Endothelial cell (in vitro differentiated cells): ENCODE measurements at regions not wholly inside any gene's neighbourhood (a gene's known extent, or its start where the extent isn't known, plus 50 kb on each side); places are given as distances from the start of the nearest gene placed in this dataset.

ENCODE experiments used
- DNase-seq: peaks from one replicate; pipeline ENCODE4 v3.0.0; 2021; ENCODE audit warnings: low spot score
- H3K27ac Mint-ChIP-seq: one replicate; pipeline ENCODE4 v1.8.0; 2021; ENCODE audit warnings: mixed read lengths, inconsistent platforms; ENCODE audit not compliant: unreplicated experiment
- H3K27me3 Mint-ChIP-seq: one replicate; pipeline ENCODE4 v1.8.0; 2021; ENCODE audit warnings: mild to moderate bottlenecking, moderate library complexity, mixed read lengths, inconsistent platforms; ENCODE audit not compliant: unreplicated experiment
- H3K36me3 Mint-ChIP-seq: one replicate; pipeline ENCODE4 v1.8.0; 2021; ENCODE audit warnings: mild to moderate bottlenecking, low read depth, mixed read lengths, inconsistent platforms; ENCODE audit not compliant: unreplicated experiment
- H3K4me1 Mint-ChIP-seq: one replicate; pipeline ENCODE4 v1.8.0; 2021; ENCODE audit warnings: mild to moderate bottlenecking, mixed read lengths, inconsistent platforms; ENCODE audit not compliant: unreplicated experiment
- H3K4me3 Mint-ChIP-seq: one replicate; pipeline ENCODE4 v1.8.0; 2021; ENCODE audit warnings: mild to moderate bottlenecking, mixed read lengths, inconsistent platforms; ENCODE audit not compliant: unreplicated experiment
- H3K9me3 Mint-ChIP-seq: one replicate; pipeline ENCODE4 v1.8.0; 2021; ENCODE audit warnings: mixed read lengths, inconsistent platforms; ENCODE audit not compliant: unreplicated experiment
- TF ChIP-seq, protein P1 (sequence below): fragments of 200-600 bp; sonication (generic); IDR thresholded peaks from one replicate; pipeline ENCODE4 v1.5.0; 2021; ENCODE audit warnings: antibody characterized with exemption; ENCODE audit not compliant: unreplicated experiment

DNA sequence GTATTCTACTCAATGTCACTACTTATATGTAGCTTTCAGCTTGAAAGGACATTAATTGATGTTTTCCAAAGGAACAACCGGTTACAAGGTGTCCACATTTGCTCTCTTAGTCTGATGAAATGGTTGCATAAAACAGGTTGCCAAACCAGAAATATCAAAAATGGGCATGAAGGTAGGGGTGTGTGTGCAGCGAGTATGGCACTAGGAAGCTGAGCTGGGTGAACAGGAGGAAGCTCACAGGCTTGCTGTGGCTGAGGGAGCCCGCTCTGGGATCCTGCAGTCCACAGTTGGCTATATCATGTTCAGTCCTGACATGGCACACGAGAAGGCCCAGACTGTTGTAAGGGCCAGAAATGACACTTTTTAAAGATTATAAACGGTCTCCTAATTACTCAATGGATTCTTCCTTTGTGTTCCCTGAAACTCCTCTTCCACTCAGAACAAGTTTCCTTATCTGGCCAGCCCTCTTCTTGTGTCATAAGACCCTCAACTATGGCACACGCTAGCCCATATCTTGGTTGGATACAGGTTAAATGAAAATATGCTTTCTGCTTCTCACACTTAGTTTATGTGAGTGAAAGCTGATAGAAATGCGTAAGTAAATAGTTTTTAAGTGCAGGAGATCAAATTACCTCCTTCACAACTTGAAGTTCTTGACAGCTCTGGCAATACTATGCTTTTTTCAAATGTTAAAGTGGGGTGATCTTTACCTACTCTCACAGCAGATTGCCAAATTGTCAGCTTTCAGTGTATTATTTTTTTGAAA lies 201.5 kb downstream of the LMO4 start:
- Mint-ChIP-seq H3K9me3 (no peaks in the 10 kb centered on the region), H3K4me3 (no peak overlapping the region), H3K27me3 (peaks cover 2% of the 10 kb centered on the region), H3K27ac (no peak overlapping the region), H3K36me3 (no peaks in the 10 kb centered on the region), H3K4me1 (no peaks in the 10 kb centered on the region)
- DNase-seq, result no peak
- TF ChIP-seq, protein P1, sequence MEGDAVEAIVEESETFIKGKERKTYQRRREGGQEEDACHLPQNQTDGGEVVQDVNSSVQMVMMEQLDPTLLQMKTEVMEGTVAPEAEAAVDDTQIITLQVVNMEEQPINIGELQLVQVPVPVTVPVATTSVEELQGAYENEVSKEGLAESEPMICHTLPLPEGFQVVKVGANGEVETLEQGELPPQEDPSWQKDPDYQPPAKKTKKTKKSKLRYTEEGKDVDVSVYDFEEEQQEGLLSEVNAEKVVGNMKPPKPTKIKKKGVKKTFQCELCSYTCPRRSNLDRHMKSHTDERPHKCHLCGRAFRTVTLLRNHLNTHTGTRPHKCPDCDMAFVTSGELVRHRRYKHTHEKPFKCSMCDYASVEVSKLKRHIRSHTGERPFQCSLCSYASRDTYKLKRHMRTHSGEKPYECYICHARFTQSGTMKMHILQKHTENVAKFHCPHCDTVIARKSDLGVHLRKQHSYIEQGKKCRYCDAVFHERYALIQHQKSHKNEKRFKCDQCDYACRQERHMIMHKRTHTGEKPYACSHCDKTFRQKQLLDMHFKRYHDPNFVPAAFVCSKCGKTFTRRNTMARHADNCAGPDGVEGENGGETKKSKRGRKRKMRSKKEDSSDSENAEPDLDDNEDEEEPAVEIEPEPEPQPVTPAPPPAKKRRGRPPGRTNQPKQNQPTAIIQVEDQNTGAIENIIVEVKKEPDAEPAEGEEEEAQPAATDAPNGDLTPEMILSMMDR, result no peak

DNA sequence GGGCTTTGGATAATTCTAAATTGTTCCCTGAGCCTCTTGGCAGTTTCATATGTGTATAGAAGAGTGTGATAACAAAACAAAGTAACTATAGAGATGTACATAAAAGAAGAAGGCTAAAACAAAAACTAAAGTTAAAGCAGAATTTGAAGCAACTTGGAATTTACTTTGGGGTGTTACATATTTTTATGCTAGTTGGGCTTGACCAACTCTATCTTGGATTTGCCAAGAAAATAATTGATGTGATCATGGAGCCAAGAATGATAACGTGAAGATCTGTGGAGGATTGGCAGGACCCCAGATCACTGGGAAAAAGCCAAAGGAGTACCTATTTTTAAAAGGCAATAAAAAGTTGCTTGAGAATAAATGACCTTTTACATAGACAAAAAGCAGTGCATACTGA lies 206.9 kb downstream of the LMO4 start:
- Mint-ChIP-seq H3K27ac (no peak overlapping the region), H3K4me1 (no peaks in the 10 kb centered on the region), H3K36me3 (no peaks in the 10 kb centered on the region), H3K9me3 (no peaks in the 10 kb centered on the region), H3K4me3 (no peak overlapping the region), H3K27me3 (peaks cover 2% of the 10 kb centered on the region)
- TF ChIP-seq, protein P1, result no peak
- no peak for DNase-seq

DNA sequence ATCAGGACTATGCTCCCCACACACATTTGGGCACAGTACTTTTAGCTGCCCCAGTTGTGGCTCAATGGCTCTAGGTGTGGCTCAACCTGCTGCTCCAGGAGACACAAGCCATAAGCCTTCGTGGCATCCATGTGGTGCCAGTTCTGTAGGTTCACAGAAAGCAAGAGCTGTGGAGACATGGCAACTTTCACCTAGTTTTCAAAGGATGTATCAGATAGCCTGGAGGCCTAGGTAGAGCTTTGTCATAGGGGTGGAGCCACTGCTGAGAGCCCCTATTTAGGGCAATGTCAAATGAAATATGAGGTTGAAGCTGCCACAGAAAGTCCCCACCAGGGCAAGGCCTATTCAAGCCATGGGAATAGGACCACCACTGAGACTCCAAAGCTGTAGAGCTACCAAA lies 210.5 kb downstream of the LMO4 start:
- H3K27me3 Mint-ChIP-seq, result peaks cover 2% of the 10 kb centered on the region
- H3K36me3 Mint-ChIP-seq, result no peaks in the 10 kb centered on the region
- H3K9me3 Mint-ChIP-seq, result no peaks in the 10 kb centered on the region
- no peaks in the 10 kb centered on the region for H3K4me1 Mint-ChIP-seq
- DNase-seq, result no peak
- TF ChIP-seq, protein P1, result no peak
- no peak overlapping the region for H3K27ac Mint-ChIP-seq
- H3K4me3 Mint-ChIP-seq, result no peak overlapping the region

DNA sequence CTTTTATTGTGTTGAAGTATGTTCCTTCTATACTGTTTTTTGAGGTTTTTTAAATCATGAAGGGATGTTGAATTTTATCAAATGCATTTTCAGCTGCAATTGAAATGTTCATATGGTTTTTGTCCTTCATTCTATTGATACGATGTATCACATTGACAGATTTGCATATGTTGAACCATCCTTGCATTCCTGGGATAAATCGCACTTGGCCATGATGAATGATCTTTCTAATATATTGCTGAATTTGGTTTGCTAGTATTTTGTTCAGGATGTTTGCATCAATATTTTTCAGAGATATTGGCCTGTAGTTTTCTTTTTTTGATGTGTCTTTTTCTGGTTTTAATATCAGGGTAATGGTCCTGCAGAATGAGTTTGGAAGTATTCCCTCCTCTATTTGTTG lies 214.0 kb downstream of the LMO4 start:
- H3K9me3 Mint-ChIP-seq, result no peaks in the 10 kb centered on the region
- DNase-seq, result no peak
- no peaks in the 10 kb centered on the region for H3K36me3 Mint-ChIP-seq
- no peak overlapping the region for H3K27ac Mint-ChIP-seq
- H3K4me1 Mint-ChIP-seq, result no peaks in the 10 kb centered on the region
- peaks cover 1% of the 10 kb centered on the region for H3K27me3 Mint-ChIP-seq
- TF ChIP-seq, protein P1, result no peak
- no peak overlapping the region for H3K4me3 Mint-ChIP-seq

DNA sequence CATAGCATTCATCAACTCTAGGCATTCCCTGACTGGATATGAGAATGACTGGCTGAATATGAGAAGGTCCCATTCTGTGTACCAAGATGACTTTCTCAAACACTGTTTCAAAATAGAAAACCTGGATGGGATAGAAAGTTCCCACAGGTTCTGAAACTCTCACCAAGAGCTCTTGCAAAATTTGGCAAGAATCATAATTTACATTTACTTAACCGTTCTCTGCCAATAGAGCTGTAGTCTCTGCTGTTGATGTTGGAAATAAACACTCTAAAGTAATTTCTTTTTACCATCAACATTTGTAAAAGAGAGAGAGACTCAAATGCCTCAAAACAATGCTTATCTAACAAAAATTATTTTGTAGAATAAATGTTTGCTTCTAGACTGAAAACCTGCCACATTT lies 221.1 kb downstream of the LMO4 start:
- no peaks in the 10 kb centered on the region for H3K4me1 Mint-ChIP-seq
- no peak overlapping the region for H3K4me3 Mint-ChIP-seq
- DNase-seq, result no peak
- no peak overlapping the region for H3K27ac Mint-ChIP-seq
- H3K27me3 Mint-ChIP-seq, result peaks cover 2% of the 10 kb centered on the region
- no peaks in the 10 kb centered on the region for H3K36me3 Mint-ChIP-seq
- no peaks in the 10 kb centered on the region for H3K9me3 Mint-ChIP-seq
- TF ChIP-seq, protein P1, result no peak
